NCI-H748 (cell line): ENCODE measurements at regions not wholly inside any gene's neighbourhood (a gene's known extent, or its start where the extent isn't known, plus 50 kb on each side); places are given as distances from the start of the nearest gene placed in this dataset.
A peak's percentile ranks its signal among the peaks of the same experiment; 100 is the strongest.
"Not testable (repeated sequence)": the region's sequence is repeated elsewhere in the genome, so short reads cannot be mapped to it uniquely, and the experiment has no call there.

Experiments
- DNase-seq: peaks from one replicate; lab custom pipeline; 2025; ENCODE audit not compliant: unreplicated experiment; lab: John Stamatoyannopoulos, UW

- no peak for DNase-seq
Measured at GRCh38 chr12:74595696-74596095, 58.1 kb downstream of the ATXN7L3B start.

- no peak for DNase-seq
Measured at GRCh38 chr12:74598819-74599218, 61.2 kb downstream of the ATXN7L3B start.

GRCh38 chr12:74599932-74600331, 62.3 kb downstream of the ATXN7L3B start:
- no peak for DNase-seq

- not testable (repeated sequence) for DNase-seq
Measured at GRCh38 chr12:74600817-74601216, 63.2 kb downstream of the ATXN7L3B start.

GRCh38 chr12:74602881-74603672, 65.4 kb downstream of the ATXN7L3B start:
- no peak for DNase-seq

GRCh38 chr12:74608231-74608775, 70.7 kb downstream of the ATXN7L3B start:
- DNase-seq: no peak

GRCh38 chr12:74610711-74611110, 73.1 kb downstream of the ATXN7L3B start:
- DNase-seq: no peak

- DNase-seq: peak; percentile 51
Measured at GRCh38 chr12:74614426-74614825, 76.8 kb downstream of the ATXN7L3B start.

- peak; percentile 18 for DNase-seq
Measured at GRCh38 chr12:74619084-74619483, 81.4 kb downstream of the ATXN7L3B start.

- peak; percentile 45 for DNase-seq
Measured at GRCh38 chr12:74619884-74620283, 82.2 kb downstream of the ATXN7L3B start.

- peak; percentile 28 for DNase-seq
Measured at GRCh38 chr12:74620921-74621320, 83.3 kb downstream of the ATXN7L3B start.

- peak; percentile 87 for DNase-seq
Measured at GRCh38 chr12:74624201-74624600, 86.6 kb downstream of the ATXN7L3B start.

- DNase-seq: no peak
Measured at GRCh38 chr12:74626397-74626796, 88.8 kb downstream of the ATXN7L3B start.

- DNase-seq: no peak
Measured at GRCh38 chr12:74641262-74641661, 103.6 kb downstream of the ATXN7L3B start.

- no peak for DNase-seq
Measured at GRCh38 chr12:74641694-74642093, 104.1 kb downstream of the ATXN7L3B start.

- DNase-seq: no peak
Measured at GRCh38 chr12:74644681-74645080, 107.0 kb downstream of the ATXN7L3B start.

- peak; percentile 67 for DNase-seq
Measured at GRCh38 chr12:74646831-74647230, 109.2 kb downstream of the ATXN7L3B start.

GRCh38 chr12:74647256-74647655, 109.6 kb downstream of the ATXN7L3B start:
- no peak for DNase-seq

- no peak for DNase-seq
Measured at GRCh38 chr12:74656251-74656650, 118.6 kb downstream of the ATXN7L3B start.

GRCh38 chr12:74660442-74660841, 122.8 kb downstream of the ATXN7L3B start:
- no peak for DNase-seq

- no peak for DNase-seq
Measured at GRCh38 chr12:74663958-74664357, 126.3 kb downstream of the ATXN7L3B start.

- no peak for DNase-seq
Measured at GRCh38 chr12:74665690-74666089, 128.1 kb downstream of the ATXN7L3B start.

GRCh38 chr12:74671421-74671820, 133.8 kb downstream of the ATXN7L3B start:
- DNase-seq: no peak
